ENCODE measurements at regions not wholly inside any gene's neighbourhood (a gene's known extent, or its start where the extent isn't known, plus 50 kb on each side); places are given as distances from the start of the nearest gene placed in this dataset.
"Not testable (repeated sequence)": the region's sequence is repeated elsewhere in the genome, so short reads cannot be mapped to it uniquely, and the experiment has no call there.

DNA sequence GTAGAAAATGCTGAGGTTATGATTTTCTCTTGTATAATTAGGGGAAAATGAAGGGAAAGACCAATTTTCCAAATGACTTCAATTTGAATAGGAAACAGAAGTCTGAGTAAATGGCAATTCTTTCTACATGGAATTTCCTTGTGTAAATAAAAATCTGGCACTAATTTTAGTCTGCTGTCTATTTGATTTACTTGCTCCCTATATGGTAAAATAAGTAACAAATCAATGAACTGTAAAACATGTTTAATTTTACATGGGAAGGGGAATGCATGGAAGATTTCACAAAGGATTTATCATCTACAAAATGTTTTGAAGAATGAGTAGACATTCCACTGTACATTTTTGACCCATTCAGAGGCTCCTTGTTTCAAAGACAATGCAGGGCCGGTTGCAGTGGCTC lies 811.6 kb upstream of the GOT2 start:
- DNase-seq (ENCODE audit: low read depth) = no peak

- peak; percentile 87 for DNase-seq (ENCODE audit: low read depth)
These were observed 809.5 kb upstream of the GOT2 start for GRCh38 chr16:59543641-59544040.

- DNase-seq (ENCODE audit: low read depth) = peak; percentile 35
These were observed 806.5 kb upstream of the GOT2 start for GRCh38 chr16:59540621-59541020.

- no peak for DNase-seq (ENCODE audit: low read depth)
These were observed 801.2 kb upstream of the GOT2 start for GRCh38 chr16:59535298-59535697.

DNA sequence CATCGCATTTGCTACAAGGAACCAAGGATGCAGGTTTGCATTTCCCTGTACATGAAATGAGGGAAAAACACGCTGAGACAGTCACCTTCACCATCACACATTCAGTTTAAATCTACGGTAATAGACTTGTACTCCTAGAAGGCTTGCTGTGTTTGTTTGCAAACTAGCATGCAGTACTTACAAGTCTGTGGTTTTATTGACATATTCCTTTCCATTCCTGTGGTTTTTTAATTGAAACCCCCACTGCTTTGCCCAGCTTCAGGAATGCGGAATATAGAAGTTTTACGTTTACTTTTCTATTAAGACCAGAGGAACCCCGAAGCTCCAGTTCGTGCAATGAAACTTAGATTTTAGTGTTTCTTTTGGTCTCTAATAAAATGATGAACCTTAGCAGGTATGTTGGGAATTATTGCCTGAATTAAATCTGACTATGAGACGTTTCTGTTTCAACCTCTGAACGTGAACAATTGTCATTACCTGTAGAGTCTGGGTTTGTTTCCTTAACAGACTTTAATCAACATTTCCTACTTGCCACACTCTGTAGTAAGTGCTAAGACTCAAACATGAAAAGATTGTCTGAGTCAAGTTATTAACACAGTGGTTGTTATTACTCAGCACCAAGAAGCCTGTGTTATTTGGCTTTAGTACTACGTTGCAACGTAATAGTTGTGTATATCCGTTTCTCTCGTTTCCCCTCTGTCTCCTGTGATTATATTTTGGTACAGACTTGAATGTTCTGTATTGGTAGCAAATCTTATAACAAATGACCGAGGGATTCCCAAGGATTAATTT lies 793.3 kb upstream of the GOT2 start:
- DNase-seq (ENCODE audit: low read depth) = peak; percentile 89

GRCh38 chr16:59522826-59523225 lies 788.7 kb upstream of the GOT2 start:
- no peak for DNase-seq (ENCODE audit: low read depth)

GRCh38 chr16:59518721-59519120 lies 784.6 kb upstream of the GOT2 start:
- DNase-seq (ENCODE audit: low read depth) = not testable (repeated sequence)

DNA sequence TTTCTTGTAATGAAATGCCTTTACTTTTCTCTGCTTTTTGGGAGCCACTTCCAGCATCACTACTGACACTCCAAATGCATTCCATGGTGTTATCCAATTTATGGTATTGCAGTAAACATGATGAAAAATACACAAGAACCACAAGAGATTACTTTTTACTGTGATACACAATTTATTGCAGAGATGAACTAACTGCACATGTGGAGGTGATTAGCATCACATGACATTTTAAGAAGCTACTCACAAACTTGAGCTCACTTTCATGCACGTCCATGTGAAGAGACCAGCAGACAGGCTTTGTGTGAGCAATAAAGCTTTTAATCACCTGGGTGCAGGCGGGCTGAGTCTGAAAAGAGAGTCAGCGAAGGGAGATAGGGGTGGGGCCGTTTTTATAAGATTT lies 780.5 kb upstream of the GOT2 start:
- no peak for DNase-seq (ENCODE audit: low read depth)

GRCh38 chr16:59510008-59510424 lies 775.9 kb upstream of the GOT2 start:
- peak; percentile 41 for DNase-seq (ENCODE audit: low read depth)

- no peak for DNase-seq (ENCODE audit: low read depth)
These were observed 766.5 kb upstream of the GOT2 start for GRCh38 chr16:59500601-59501000.

DNA sequence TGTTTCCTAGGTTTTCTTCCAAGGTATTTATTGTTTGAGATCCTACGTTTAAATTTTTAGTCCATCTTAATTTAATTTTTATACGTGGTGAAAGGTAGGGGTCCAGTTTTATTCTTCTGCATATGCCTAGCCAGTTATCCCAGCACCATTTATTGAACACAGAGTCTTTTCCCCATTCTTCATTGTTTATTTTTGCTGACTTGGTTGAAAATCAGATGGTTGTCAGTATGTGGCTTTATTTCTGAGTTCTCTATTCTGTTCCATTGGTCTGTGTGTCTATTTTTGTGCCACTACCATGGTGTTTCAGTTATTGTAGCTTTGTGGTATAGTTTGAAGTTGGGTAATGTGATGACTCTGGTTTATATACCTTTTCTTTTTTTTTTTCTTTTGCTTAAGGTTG lies 753.0 kb upstream of the GOT2 start:
- no peak for DNase-seq (ENCODE audit: low read depth)

- no peak for DNase-seq (ENCODE audit: low read depth)
These were observed 750.9 kb upstream of the GOT2 start for GRCh38 chr16:59484833-59485516.

DNA sequence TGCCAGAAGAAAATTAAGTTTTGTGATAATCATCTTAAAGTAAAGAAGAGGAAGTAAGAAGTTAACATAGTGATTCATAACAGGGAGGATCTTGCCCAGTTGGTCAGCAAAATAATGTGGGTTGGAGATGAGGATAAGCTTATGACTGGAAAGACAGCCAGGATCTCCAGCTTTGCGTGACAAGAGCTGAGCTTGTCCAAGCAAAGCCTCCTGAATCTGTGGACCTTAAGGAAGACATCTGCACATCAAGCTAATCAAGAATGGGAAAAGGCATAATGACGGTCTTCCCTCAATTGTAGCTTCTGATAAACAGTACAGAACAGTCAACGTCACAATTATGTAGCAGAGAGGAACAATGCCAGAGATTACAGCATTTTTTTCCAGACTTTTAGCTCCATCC lies 744.7 kb upstream of the GOT2 start:
- peak; percentile 11 for DNase-seq (ENCODE audit: low read depth)

DNA sequence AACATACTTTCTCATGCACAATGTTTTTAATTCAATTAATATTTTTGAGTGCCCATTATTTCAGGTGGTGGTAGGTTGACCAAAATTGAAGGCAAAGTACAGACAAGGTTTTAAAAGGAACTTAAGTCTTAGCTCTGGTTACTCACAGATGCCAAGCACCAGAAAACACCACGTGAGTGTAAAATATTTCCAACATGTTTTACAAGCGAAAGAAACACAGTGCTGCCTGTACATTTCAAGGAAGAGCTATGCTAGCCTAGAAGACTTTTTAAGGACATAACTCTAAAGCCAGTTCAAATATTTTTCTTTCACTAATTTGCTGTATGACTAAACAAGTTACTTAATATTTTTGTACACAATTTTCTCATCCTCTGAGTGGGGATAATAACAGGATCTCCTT lies 736.4 kb upstream of the GOT2 start:
- DNase-seq (ENCODE audit: low read depth) = no peak

DNA sequence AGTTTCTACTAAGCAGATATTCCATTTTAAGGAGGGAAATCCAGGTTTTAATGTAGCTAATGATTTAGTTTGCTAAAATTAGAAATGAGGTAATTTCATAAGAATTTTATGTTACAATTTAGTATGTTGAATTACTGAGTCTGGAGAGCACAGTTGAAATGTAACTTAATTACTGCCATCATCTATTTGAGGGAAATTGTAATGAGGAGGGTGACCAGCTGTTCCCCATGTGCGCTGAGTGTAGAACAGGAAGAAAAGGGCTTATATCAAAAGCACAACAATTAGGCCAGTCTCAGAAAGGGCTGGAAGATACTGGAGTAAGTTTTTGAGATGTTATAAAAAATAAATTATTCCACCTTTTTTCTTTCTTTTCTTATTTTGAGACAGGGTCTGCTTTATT lies 735.1 kb upstream of the GOT2 start:
- no peak for DNase-seq (ENCODE audit: low read depth)

GRCh38 chr16:59463776-59464175 lies 729.7 kb upstream of the GOT2 start:
- DNase-seq (ENCODE audit: low read depth) = peak; percentile 3

DNA sequence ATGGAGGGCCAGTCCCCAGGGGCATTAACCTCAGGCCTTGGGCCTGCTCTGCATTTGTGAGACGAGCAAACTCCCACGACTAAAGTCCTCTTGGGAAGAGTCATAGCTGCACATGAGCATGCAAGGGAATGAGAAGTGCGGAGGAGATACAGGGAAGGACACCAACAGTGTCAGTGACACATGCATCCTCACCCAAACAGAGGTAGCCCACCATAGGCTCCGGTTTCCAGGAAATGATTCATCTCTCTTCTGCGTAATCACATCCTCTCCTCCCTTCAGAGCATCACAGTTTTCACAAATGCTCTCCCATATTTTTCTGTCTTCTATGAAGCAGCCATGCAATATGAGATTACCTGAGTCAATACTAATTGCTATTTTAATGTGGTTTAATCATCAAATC lies 725.7 kb upstream of the GOT2 start:
- peak; percentile 17 for DNase-seq (ENCODE audit: low read depth)

GRCh38 chr16:59455497-59455896 lies 721.4 kb upstream of the GOT2 start:
- DNase-seq (ENCODE audit: low read depth) = no peak

- not testable (repeated sequence) for DNase-seq (ENCODE audit: low read depth)
These were observed 716.4 kb upstream of the GOT2 start for GRCh38 chr16:59450513-59450912.

GRCh38 chr16:59440502-59440901 lies 706.4 kb upstream of the GOT2 start:
- DNase-seq (ENCODE audit: low read depth) = no peak

DNA sequence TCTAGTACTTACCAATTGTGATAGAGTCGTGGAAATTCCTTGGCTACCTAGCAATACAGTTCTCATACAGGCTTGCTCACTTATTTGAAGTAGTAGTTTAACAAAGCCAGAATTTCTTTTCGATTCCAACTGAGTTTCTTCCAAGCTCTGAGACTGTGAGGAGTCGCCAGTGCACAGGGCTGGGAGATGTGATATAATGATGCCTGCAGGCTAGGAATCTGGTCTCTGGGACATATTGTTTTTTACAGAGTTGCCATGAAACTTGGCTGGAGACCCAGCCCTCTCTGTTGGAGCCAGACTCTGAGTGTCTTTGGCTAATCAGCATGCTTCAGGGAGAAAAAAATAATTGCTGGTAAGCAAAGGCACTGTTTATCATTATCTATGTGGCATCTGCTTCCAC lies 698.8 kb upstream of the GOT2 start:
- peak; percentile 25 for DNase-seq (ENCODE audit: low read depth)

DNA sequence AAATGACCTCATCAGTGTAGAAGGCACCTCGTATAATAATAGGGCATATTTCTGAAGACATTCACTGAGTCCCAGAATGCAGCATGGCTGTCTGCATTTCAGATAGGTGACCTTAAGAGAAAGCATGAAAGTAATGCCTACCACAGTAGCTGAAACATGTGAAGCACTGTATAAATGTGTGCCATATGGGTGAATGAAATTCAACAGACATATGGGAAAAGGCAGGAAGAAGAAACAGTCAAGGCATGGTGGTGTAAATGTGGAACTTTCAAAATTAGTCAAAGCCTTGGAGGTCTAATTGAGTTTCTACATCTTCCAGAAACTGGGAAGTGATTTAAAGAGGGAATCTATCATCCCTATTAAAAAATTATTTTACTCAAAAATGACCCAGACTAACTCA lies 698.2 kb upstream of the GOT2 start:
- no peak for DNase-seq (ENCODE audit: low read depth)

GRCh38 chr16:59424714-59425273 lies 690.7 kb upstream of the GOT2 start:
- no peak for DNase-seq (ENCODE audit: low read depth)

All from M059J (cell line).